ENCODE measurements at regions not wholly inside any gene's neighbourhood (a gene's known extent, or its start where the extent isn't known, plus 50 kb on each side); places are given as distances from the start of the nearest gene placed in this dataset.

DNA sequence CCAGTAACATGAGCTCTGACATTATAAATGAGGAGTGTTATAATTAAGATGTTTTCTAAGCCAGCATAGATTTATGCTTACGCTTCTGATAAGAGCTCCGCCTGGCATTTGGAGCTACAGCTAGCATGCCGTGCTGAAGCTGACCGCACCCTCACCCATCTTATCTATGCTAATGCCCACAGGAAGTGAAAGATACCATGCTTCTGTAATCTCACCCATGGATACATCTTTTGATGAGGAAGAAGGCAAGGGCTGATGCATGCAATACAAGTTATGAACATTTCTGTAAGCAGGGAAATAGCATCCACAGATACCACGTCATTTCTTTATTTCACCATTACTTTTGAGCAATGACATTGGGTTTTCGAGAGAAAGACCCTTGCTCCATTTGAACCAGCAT, 82.3 kb downstream of the ARL4C start:
- TF ChIP-seq, protein P1, sequence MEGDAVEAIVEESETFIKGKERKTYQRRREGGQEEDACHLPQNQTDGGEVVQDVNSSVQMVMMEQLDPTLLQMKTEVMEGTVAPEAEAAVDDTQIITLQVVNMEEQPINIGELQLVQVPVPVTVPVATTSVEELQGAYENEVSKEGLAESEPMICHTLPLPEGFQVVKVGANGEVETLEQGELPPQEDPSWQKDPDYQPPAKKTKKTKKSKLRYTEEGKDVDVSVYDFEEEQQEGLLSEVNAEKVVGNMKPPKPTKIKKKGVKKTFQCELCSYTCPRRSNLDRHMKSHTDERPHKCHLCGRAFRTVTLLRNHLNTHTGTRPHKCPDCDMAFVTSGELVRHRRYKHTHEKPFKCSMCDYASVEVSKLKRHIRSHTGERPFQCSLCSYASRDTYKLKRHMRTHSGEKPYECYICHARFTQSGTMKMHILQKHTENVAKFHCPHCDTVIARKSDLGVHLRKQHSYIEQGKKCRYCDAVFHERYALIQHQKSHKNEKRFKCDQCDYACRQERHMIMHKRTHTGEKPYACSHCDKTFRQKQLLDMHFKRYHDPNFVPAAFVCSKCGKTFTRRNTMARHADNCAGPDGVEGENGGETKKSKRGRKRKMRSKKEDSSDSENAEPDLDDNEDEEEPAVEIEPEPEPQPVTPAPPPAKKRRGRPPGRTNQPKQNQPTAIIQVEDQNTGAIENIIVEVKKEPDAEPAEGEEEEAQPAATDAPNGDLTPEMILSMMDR (IDR thresholded peaks at IDR 0.05; ENCODE audit: insufficient read depth, low read length, poor library complexity, severe bottlenecking), result no peak
- Histone ChIP-seq H3K27me3 (replicated peaks; ENCODE audit: control insufficient read depth, insufficient read depth, low read length) (no peaks in the 10 kb centered on the region), H3K4me3 (replicated peaks; ENCODE audit: low read depth, low read length) (no peak overlapping the region), H3K36me3 (ENCODE audit: control insufficient read depth, insufficient read depth, low read length) (no peaks in the 10 kb centered on the region)
- no peak for DNase-seq (ENCODE audit: extremely low read depth, insufficient read length)

DNA sequence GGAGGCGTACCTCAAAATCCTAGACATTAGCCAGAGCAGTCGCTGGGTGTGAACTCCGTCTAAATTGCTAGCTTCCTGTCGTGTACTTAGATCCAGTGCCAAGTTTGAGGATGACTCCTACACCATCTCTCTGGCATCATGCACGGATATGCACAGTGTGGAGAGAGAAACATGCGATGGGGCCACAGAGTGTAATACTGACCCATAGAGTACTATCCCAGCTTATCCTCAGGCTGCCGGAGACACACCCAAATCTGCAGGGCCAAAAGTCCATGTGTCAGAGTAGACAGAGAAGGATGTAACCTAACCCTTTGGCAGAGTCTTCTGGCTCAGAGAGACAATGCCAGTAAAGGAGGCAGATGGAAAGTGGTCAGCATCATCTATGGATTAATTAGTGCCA, 84.2 kb downstream of the ARL4C start:
- H3K36me3 ChIP-seq (ENCODE audit: control insufficient read depth, insufficient read depth, low read length), result no peaks in the 10 kb centered on the region
- no peak overlapping the region for H3K4me3 ChIP-seq (replicated peaks; ENCODE audit: low read depth, low read length)
- no peaks in the 10 kb centered on the region for H3K27me3 ChIP-seq (replicated peaks; ENCODE audit: control insufficient read depth, insufficient read depth, low read length)
- no peak for DNase-seq (ENCODE audit: extremely low read depth, insufficient read length)
- TF ChIP-seq, protein P1 (IDR thresholded peaks at IDR 0.05; ENCODE audit: insufficient read depth, low read length, poor library complexity, severe bottlenecking), result no peak

DNA sequence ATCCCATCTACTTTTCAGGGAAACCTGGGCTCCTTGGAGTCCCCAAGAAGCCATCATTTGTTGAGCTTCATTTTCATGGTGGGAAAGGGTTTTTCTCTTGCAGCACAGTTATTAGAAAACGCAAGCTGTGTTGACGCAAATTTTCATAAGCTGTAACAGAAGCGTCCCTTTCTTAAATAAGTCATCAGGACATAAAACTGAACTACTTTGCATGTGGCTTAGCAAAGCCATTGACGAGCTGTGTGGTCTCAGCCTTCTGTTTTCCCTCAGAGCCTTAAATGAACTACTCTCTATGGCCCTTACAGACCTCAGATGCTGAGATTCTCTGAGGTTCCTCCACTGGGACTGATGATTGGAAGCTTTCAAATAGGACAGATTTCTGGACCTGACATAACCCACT, 85.1 kb downstream of the ARL4C start:
- Histone ChIP-seq H3K36me3 (ENCODE audit: control insufficient read depth, insufficient read depth, low read length) (no peaks in the 10 kb centered on the region), H3K27me3 (replicated peaks; ENCODE audit: control insufficient read depth, insufficient read depth, low read length) (no peaks in the 10 kb centered on the region), H3K4me3 (replicated peaks; ENCODE audit: low read depth, low read length) (no peak overlapping the region)
- TF ChIP-seq, protein P1 (IDR thresholded peaks at IDR 0.05; ENCODE audit: insufficient read depth, low read length, poor library complexity, severe bottlenecking), result no peak
- peak; percentile 34 for DNase-seq (ENCODE audit: extremely low read depth, insufficient read length)

DNA sequence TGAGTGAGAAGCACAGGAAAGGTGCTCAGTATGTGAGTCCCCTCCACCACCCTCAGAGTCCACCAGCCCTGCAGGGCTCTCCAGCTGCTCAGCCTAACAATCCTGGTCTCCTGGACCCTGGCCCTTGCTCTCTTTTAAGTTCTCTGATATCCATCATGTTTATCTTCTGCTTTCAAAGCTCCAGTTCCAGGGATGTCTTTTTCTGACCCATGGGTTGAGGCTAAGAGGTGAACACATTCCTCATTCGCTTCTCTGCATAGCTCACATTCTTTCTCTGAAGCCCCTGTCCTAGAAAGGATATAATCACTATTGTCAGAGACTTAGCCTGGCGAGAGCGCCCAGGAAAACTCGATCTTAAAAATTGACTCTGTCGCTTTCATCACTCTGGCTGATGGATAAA, 86.4 kb downstream of the ARL4C start:
- no peaks in the 10 kb centered on the region for H3K27me3 ChIP-seq (replicated peaks; ENCODE audit: control insufficient read depth, insufficient read depth, low read length)
- no peaks in the 10 kb centered on the region for H3K36me3 ChIP-seq (ENCODE audit: control insufficient read depth, insufficient read depth, low read length)
- DNase-seq (ENCODE audit: extremely low read depth, insufficient read length), result no peak
- TF ChIP-seq, protein P1 (IDR thresholded peaks at IDR 0.05; ENCODE audit: insufficient read depth, low read length, poor library complexity, severe bottlenecking), result no peak
- H3K4me3 ChIP-seq (replicated peaks; ENCODE audit: low read depth, low read length), result no peak overlapping the region

DNA sequence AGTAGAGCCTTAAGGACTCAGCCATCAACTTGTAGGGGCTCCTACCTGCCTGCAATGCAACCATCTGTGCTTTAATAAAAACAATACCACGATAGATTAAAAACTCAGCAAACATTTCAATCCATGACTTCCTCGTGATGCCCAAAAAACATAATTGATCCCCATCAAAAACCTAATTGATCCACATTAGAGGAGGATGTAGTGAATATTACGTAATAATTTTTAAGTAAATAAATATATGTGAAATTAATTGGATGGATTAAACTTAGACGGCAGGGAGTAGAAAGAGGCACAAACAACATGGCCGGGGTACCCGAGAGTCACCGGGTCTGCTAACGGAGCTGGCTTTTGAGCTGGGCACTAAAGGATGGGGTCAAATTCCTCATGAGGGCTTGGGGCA, 87.3 kb downstream of the ARL4C start:
- no peak for DNase-seq (ENCODE audit: extremely low read depth, insufficient read length)
- Histone ChIP-seq H3K27me3 (replicated peaks; ENCODE audit: control insufficient read depth, insufficient read depth, low read length) (no peaks in the 10 kb centered on the region), H3K36me3 (ENCODE audit: control insufficient read depth, insufficient read depth, low read length) (no peaks in the 10 kb centered on the region), H3K4me3 (replicated peaks; ENCODE audit: low read depth, low read length) (no peak overlapping the region)
- TF ChIP-seq, protein P1 (IDR thresholded peaks at IDR 0.05; ENCODE audit: insufficient read depth, low read length, poor library complexity, severe bottlenecking), result no peak

DNA sequence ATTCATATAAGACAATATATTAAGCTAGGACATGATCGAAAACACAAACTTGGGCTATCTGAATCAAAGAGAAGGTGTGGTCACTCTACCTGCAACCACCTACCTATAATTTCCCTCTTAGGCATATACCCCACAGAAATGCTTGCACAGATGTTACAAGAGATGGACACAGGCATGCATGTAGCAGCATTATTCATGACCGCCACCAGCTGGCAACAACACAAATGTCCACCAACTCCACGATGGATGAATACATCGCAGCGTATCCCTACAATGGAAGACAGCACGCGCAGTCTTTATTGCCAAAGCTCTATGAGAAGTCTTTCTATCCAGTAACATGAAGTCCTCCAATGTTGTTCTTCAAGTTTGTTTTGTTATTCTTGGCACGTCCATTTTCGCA, 90.8 kb downstream of the ARL4C start:
- DNase-seq (ENCODE audit: extremely low read depth, insufficient read length), result no peak
- TF ChIP-seq, protein P1 (IDR thresholded peaks at IDR 0.05; ENCODE audit: insufficient read depth, low read length, poor library complexity, severe bottlenecking), result no peak
- H3K36me3 ChIP-seq (ENCODE audit: control insufficient read depth, insufficient read depth, low read length), result no peaks in the 10 kb centered on the region
- no peak overlapping the region for H3K4me3 ChIP-seq (replicated peaks; ENCODE audit: low read depth, low read length)
- H3K27me3 ChIP-seq (replicated peaks; ENCODE audit: control insufficient read depth, insufficient read depth, low read length), result no peaks in the 10 kb centered on the region
